Liver (tissue), 2 donors: ENCODE measurements at regions not wholly inside any gene's neighbourhood (a gene's known extent, or its start where the extent isn't known, plus 50 kb on each side); places are given as distances from the start of the nearest gene placed in this dataset.

Experiments used
- JUND ChIP-seq, 2 donors: IDR thresholded peaks; 2 replicates each; pipeline ENCODE4 v1.6.1; 2016; ENCODE audit warnings: antibody characterized with exemption in 2 of 2
- TF ChIP-seq, protein P1 (sequence below): IDR thresholded peaks from 2 replicates; pipeline ENCODE4 v1.6.1; 2016; ENCODE audit warnings: antibody characterized with exemption, mild to moderate bottlenecking
- donor health status: healthy.

DNA sequence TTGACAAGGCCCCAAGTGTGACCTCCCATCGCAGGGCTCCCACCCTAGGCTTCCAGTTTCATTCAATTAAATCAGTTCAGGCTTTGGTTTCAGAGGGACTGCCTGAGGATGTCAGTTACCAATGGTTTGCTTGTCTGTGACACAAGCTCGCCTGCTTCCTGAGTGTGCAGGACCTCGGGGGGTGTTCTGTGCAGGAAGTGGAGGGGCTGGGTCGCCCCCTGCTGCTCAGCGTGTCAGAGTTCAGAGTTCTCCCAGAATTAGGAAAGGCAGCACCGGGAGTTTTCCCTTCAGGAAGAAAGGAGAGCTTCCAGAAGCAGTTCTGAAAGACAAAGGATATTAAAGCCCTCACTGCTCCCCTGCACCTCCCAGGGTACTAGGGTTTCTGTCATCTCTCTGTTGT is 50.8 kb upstream of the TGM3 start:
- TF ChIP-seq JUND (IDR thresholded peaks at IDR 0.05) = no peak
- TF ChIP-seq, protein P1, sequence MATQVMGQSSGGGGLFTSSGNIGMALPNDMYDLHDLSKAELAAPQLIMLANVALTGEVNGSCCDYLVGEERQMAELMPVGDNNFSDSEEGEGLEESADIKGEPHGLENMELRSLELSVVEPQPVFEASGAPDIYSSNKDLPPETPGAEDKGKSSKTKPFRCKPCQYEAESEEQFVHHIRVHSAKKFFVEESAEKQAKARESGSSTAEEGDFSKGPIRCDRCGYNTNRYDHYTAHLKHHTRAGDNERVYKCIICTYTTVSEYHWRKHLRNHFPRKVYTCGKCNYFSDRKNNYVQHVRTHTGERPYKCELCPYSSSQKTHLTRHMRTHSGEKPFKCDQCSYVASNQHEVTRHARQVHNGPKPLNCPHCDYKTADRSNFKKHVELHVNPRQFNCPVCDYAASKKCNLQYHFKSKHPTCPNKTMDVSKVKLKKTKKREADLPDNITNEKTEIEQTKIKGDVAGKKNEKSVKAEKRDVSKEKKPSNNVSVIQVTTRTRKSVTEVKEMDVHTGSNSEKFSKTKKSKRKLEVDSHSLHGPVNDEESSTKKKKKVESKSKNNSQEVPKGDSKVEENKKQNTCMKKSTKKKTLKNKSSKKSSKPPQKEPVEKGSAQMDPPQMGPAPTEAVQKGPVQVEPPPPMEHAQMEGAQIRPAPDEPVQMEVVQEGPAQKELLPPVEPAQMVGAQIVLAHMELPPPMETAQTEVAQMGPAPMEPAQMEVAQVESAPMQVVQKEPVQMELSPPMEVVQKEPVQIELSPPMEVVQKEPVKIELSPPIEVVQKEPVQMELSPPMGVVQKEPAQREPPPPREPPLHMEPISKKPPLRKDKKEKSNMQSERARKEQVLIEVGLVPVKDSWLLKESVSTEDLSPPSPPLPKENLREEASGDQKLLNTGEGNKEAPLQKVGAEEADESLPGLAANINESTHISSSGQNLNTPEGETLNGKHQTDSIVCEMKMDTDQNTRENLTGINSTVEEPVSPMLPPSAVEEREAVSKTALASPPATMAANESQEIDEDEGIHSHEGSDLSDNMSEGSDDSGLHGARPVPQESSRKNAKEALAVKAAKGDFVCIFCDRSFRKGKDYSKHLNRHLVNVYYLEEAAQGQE = no peak
